HEK293 (cell line): ENCODE measurements at regions not wholly inside any gene's neighbourhood (a gene's known extent, or its start where the extent isn't known, plus 50 kb on each side); places are given as distances from the start of the nearest gene placed in this dataset.

Source experiments
- CTCF ChIA-PET: fragments of 350-600 bp; formaldehyde crosslinking; extraction: SDS; loops from one replicate; lab custom pipeline; 2021; ENCODE audit warnings: antibody characterized with exemption; lab: Yijun Ruan, JAX
- POLR2A ChIA-PET: fragments of 300-600 bp; formaldehyde crosslinking; extraction: SDS; loops from one replicate; lab custom pipeline; 2020; ENCODE audit warnings: antibody characterized with exemption, inconsistent platforms; lab: Yijun Ruan, JAX
- H3K27ac ChIP-seq: fragments of 200-500 bp; sonication (Bioruptor generic); 2 replicates; pipeline ENCODE4 v1.5.1; 2014; ENCODE audit warnings: low read depth, low read length, control low read depth, inconsistent platforms; ENCODE audit errors: extremely low read depth
- H3K36me3 ChIP-seq, 2 experiments: fragments of 200-500 bp in 1 of 2; sonication (Bioruptor generic) in 1 of 2; 1 replicate in 1 of 2; 2 replicates in 1 of 2; pipeline ENCODE4 v1.5.1; 2014 to 2017; ENCODE audit warnings: inconsistent platforms in 2 of 2, low read length in 2 of 2; ENCODE audit not compliant: control insufficient read depth in 2 of 2, insufficient read depth in 1 of 2
- H3K4me1 ChIP-seq: fragments of 200-500 bp; sonication (Bioruptor generic); 2 replicates; pipeline ENCODE4 v1.5.1; 2014; ENCODE audit warnings: mild to moderate bottlenecking, low read length, inconsistent platforms; ENCODE audit not compliant: control insufficient read depth, insufficient read depth
- H3K4me3 ChIP-seq: 2 replicates; pipeline ENCODE4 v1.5.1; 2011; ENCODE audit warnings: low read depth, mild to moderate bottlenecking, control low read depth, low read length, moderate library complexity
- H3K9me3 ChIP-seq: fragments of 200-500 bp; sonication (Bioruptor generic); 2 replicates; pipeline ENCODE4 v1.5.1; 2014; ENCODE audit warnings: low read depth, low read length, inconsistent platforms; ENCODE audit not compliant: control insufficient read depth, insufficient read depth
- ELK4 ChIP-seq: IDR thresholded peaks from 2 replicates; pipeline ENCODE4 v1.6.1; 2011; ENCODE audit warnings: mild to moderate bottlenecking, low read depth, low read length, borderline replicate concordance
- KLF7 ChIP-seq: fragments of 450-650 bp; formaldehyde crosslinking; IDR thresholded peaks from 2 replicates; pipeline ENCODE4 v1.5.1; 2016; ENCODE audit warnings: missing biosample characterization, missing genetic modification characterization, borderline replicate concordance
- PRDM10 ChIP-seq: fragments of 450-650 bp; formaldehyde crosslinking; IDR thresholded peaks from 2 replicates; pipeline ENCODE4 v1.5.1; 2016; ENCODE audit warnings: missing biosample characterization, missing genetic modification characterization
- SALL2 ChIP-seq: fragments of 450-650 bp; formaldehyde crosslinking; IDR thresholded peaks from 2 replicates; pipeline ENCODE4 v1.5.0; 2017; ENCODE audit warnings: missing biosample characterization, mild to moderate bottlenecking, missing genetic modification characterization, borderline replicate concordance
- SETDB1 ChIP-seq: IDR thresholded peaks from one replicate; pipeline ENCODE4 v1.6.1; 2017; ENCODE audit warnings: mild to moderate bottlenecking, low read length, moderate library complexity, mixed read lengths; ENCODE audit not compliant: insufficient read length
- ZBTB8A ChIP-seq: fragments of 450-650 bp; formaldehyde crosslinking; IDR thresholded peaks from 2 replicates; pipeline ENCODE4 v1.5.1; 2016; ENCODE audit warnings: missing biosample characterization, missing genetic modification characterization
- ZFP37 ChIP-seq: fragments of 450-650 bp; formaldehyde crosslinking; IDR thresholded peaks from 2 replicates; pipeline ENCODE4 v1.5.1; 2016; ENCODE audit warnings: missing biosample characterization, missing genetic modification characterization
- ZNF16 ChIP-seq: fragments of 450-650 bp; formaldehyde crosslinking; IDR thresholded peaks from 2 replicates; pipeline ENCODE4 v1.5.1; 2016; ENCODE audit warnings: low read depth, missing biosample characterization, missing genetic modification characterization
- ZNF214 ChIP-seq: fragments of 450-650 bp; formaldehyde crosslinking; IDR thresholded peaks from 2 replicates; pipeline ENCODE4 v1.5.1; 2017; ENCODE audit warnings: missing biosample characterization, mild to moderate bottlenecking, missing genetic modification characterization, borderline replicate concordance
- ZNF26 ChIP-seq: fragments of 450-650 bp; formaldehyde crosslinking; IDR thresholded peaks from 2 replicates; pipeline ENCODE4 v1.5.1; 2016; ENCODE audit warnings: missing biosample characterization, missing genetic modification characterization
- ZNF398 ChIP-seq: fragments of 450-650 bp; formaldehyde crosslinking; IDR thresholded peaks from 2 replicates; pipeline ENCODE4 v1.5.1; 2017; ENCODE audit warnings: missing biosample characterization, missing genetic modification characterization
- ZNF473 ChIP-seq: fragments of 450-650 bp; formaldehyde crosslinking; IDR thresholded peaks from 2 replicates; pipeline ENCODE4 v1.5.1; 2017; ENCODE audit warnings: missing biosample characterization, missing genetic modification characterization
- ZNF501 ChIP-seq: fragments of 450-650 bp; formaldehyde crosslinking; IDR thresholded peaks from 2 replicates; pipeline ENCODE4 v1.5.1; 2016; ENCODE audit warnings: missing biosample characterization, missing genetic modification characterization
- ZNF513 ChIP-seq: fragments of 450-650 bp; IDR thresholded peaks from 2 replicates; pipeline ENCODE4 v1.5.1; 2018; ENCODE audit warnings: missing biosample characterization, missing genetic modification characterization
- ZNF530 ChIP-seq: fragments of 450-650 bp; formaldehyde crosslinking; IDR thresholded peaks from 2 replicates; pipeline ENCODE4 v1.5.1; 2016; ENCODE audit warnings: low read depth, missing biosample characterization, missing genetic modification characterization
- ZNF544 ChIP-seq: fragments of 450-650 bp; formaldehyde crosslinking; IDR thresholded peaks from 2 replicates; pipeline ENCODE4 v1.5.0; 2017; ENCODE audit warnings: missing biosample characterization, missing genetic modification characterization
- ZNF626 ChIP-seq: fragments of 450-650 bp; sonication (Bioruptor Pico); formaldehyde crosslinking; IDR thresholded peaks from 2 replicates; pipeline ENCODE4 v1.5.1; 2018; ENCODE audit warnings: missing biosample characterization, missing genetic modification characterization, inconsistent platforms
- ZNF747 ChIP-seq: fragments of 450-650 bp; formaldehyde crosslinking; IDR thresholded peaks from 2 replicates; pipeline ENCODE4 v1.5.1; 2016; ENCODE audit warnings: missing biosample characterization, missing genetic modification characterization
- ZNF777 ChIP-seq: fragments of 450-650 bp; formaldehyde crosslinking; IDR thresholded peaks from 2 replicates; pipeline ENCODE4 v1.5.1; 2017; ENCODE audit warnings: missing biosample characterization, missing genetic modification characterization, borderline replicate concordance

GRCh38 chr14:88952901-88953300 lies 128.4 kb downstream of the TTC8 start (continued):
- TF ChIP-seq ZNF777 (tag by site-specific recombination) (no peak), ZNF544 (tag by site-specific recombination) (no peak), SALL2 (tag by site-specific recombination) (no peak), ELK4 (no peak), ZNF513 (tag by site-specific recombination) (no peak)

- ChIA-PET CTCF (no interaction called here), POLR2A (no interaction called here)
- Histone ChIP-seq H3K36me3 (no peaks in the 10 kb centered on the region), H3K9me3 (no peaks in the 10 kb centered on the region), H3K4me3 (no peak overlapping the region), H3K27ac (no peak overlapping the region), H3K4me1 (no peaks in the 10 kb centered on the region)
- TF ChIP-seq ZNF501 (tag by site-specific recombination): no peak
- no peak for TF ChIP-seq ZNF16 (tag by site-specific recombination)
- TF ChIP-seq KLF7 (tag by site-specific recombination): no peak
Observed at GRCh38 chr14:88955455-88955854, 131.0 kb downstream of the TTC8 start.

GRCh38 chr14:88960496-88960895 lies 136.0 kb downstream of the TTC8 start:
- POLR2A ChIA-PET: no interaction called here
- no peaks in the 10 kb centered on the region for H3K36me3 ChIP-seq
- no peak overlapping the region for H3K27ac ChIP-seq
- H3K9me3 ChIP-seq: no peaks in the 10 kb centered on the region
- no peak overlapping the region for H3K4me3 ChIP-seq
- CTCF ChIA-PET: no interaction called here
- TF ChIP-seq ZNF626 (tag by site-specific recombination) (no peak), ZFP37 (tag by site-specific recombination) (no peak), ZNF530 (tag by site-specific recombination) (no peak), ZNF747 (no peak), ZNF398 (tag by site-specific recombination) (no peak), ZNF473 (tag by site-specific recombination) (no peak), SETDB1 (no peak), ZNF26 (no peak), ZNF214 (tag by site-specific recombination) (no peak), PRDM10 (tag by site-specific recombination) (no peak), ZBTB8A (tag by site-specific recombination) (no peak)
- H3K4me1 ChIP-seq: no peaks in the 10 kb centered on the region
